NB4 (cell line): ENCODE measurements at regions not wholly inside any gene's neighbourhood (a gene's known extent, or its start where the extent isn't known, plus 50 kb on each side); places are given as distances from the start of the nearest gene placed in this dataset.
"Not testable (repeated sequence)": the region's sequence is repeated elsewhere in the genome, so short reads cannot be mapped to it uniquely, and the experiment has no call there.

Experiments
- CTCF ChIP-seq: IDR thresholded peaks from one replicate; pipeline ENCODE4 v1.5.1; 2012; ENCODE audit warnings: low read depth, low read length
- POLR2A ChIP-seq: IDR thresholded peaks from 2 replicates; pipeline ENCODE4 v1.6.1; 2011; ENCODE audit warnings: mild to moderate bottlenecking; ENCODE audit not compliant: insufficient read length; ENCODE audit errors: extremely low read depth

DNA sequence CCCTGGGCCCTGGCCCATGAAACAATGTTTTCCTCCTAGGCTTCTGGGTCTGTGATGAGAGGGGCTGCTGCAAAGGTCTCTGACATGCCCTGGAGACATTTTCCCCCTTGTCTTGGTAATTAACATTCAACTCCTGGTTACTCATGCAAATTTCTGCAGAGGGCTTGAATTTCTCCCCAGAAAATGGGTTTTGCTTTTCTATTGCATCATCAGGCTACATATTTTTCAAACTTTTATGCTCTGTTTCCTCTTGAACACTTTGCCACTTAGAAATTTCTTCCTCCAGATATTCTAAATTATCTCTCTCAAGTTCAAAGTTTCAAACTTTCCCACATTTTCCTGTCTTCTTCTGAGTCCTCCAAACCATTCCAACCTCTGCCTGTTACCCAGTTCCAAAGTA lies 98.2 kb upstream of the TCF21 start:
- TF ChIP-seq POLR2A, CTCF: not testable (repeated sequence)
